C4-2B (cell line): ENCODE measurements at regions not wholly inside any gene's neighbourhood (a gene's known extent, or its start where the extent isn't known, plus 50 kb on each side); places are given as distances from the start of the nearest gene placed in this dataset.
A peak's percentile ranks its signal among the peaks of the same experiment; 100 is the strongest.
"Not testable (repeated sequence)": the region's sequence is repeated elsewhere in the genome, so short reads cannot be mapped to it uniquely, and the experiment has no call there.

Source experiments
- CTCF ChIP-seq: fragments of 450-650 bp; conservative IDR thresholded peaks from 2 replicates; pipeline ENCODE4 v1.5.1; 2017; ENCODE audit warnings: mild to moderate bottlenecking
- ZFX ChIP-seq: fragments of 450-650 bp; IDR thresholded peaks from 2 replicates; pipeline ENCODE4 v1.6.1; 2017

GRCh38 chr4:94148052-94148451 is 59.6 kb upstream of the SMARCAD1 start:
- TF ChIP-seq CTCF: peak; percentile 11; the same call in 1 of the 2 replicates
- not testable (repeated sequence) for TF ChIP-seq ZFX
